ENCODE measurements at regions not wholly inside any gene's neighbourhood (a gene's known extent, or its start where the extent isn't known, plus 50 kb on each side); places are given as distances from the start of the nearest gene placed in this dataset.
A peak's percentile ranks its signal among the peaks of the same experiment; 100 is the strongest.

DNA sequence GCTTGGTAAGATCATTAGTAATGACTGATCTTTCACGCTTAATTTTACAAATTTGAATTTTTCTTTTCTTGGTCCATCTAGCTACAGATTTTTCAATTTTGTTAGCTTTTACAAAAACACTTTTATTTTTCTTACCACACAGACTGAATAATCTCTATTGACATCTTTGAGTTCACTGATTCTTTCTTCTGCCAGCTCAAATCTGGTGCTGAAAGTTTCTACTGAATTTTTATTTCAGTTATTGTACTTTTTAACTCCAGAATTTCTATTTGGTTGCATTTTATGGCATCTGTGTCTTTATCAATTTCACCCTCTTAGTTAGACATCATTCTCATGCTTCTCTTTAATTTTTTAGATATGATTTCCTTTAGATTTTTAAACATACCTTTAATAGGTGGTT is 584.7 kb downstream of the LMO4 start:
- TF ChIP-seq POLR2AphosphoS5 (IDR thresholded peaks at IDR 0.05; ENCODE audit: insufficient read depth in 1 of 2, low read depth in 1 of 2), result no peak
- TF ChIP-seq, protein P1, sequence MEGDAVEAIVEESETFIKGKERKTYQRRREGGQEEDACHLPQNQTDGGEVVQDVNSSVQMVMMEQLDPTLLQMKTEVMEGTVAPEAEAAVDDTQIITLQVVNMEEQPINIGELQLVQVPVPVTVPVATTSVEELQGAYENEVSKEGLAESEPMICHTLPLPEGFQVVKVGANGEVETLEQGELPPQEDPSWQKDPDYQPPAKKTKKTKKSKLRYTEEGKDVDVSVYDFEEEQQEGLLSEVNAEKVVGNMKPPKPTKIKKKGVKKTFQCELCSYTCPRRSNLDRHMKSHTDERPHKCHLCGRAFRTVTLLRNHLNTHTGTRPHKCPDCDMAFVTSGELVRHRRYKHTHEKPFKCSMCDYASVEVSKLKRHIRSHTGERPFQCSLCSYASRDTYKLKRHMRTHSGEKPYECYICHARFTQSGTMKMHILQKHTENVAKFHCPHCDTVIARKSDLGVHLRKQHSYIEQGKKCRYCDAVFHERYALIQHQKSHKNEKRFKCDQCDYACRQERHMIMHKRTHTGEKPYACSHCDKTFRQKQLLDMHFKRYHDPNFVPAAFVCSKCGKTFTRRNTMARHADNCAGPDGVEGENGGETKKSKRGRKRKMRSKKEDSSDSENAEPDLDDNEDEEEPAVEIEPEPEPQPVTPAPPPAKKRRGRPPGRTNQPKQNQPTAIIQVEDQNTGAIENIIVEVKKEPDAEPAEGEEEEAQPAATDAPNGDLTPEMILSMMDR (IDR thresholded peaks at IDR 0.05), result no peak
- no peak for TF ChIP-seq POLR2A (IDR thresholded peaks at IDR 0.05)
- Histone ChIP-seq H3K4me3 (no peak overlapping the region), H3K9me3 (no peaks in the 10 kb centered on the region), H3K36me3 (no peaks in the 10 kb centered on the region), H3K27ac (no peak overlapping the region), H3K4me1 (no peaks in the 10 kb centered on the region), H3K27me3 (no peaks in the 10 kb centered on the region)
- intact Hi-C loops (cut with DNase I), result no loop called here
- DNase-seq (ENCODE audit: extremely low spot score in 2 of 2), result no peak

DNA sequence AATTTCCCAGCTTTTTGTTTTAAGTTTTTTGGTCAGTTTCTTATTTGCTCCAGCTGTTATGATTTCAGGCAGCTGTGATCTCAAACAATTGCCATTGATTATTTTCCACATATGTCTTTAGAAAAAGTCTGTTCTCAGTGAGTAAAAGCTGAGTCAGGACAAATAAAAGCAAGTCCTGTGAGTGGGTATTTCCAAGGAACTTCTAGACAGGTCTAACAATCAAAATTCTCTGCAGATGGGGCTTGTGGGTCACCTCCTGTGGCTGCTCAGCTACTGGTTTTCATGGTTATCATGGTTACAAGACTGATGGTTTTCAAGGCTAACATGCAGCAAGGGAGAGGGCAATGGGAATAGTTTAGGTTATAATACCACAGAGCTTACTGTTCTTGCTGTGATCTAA is 585.7 kb downstream of the LMO4 start:
- no peak overlapping the region for H3K27ac ChIP-seq
- intact Hi-C loops (cut with DNase I), result no loop called here
- H3K9me3 ChIP-seq, result no peaks in the 10 kb centered on the region
- no peaks in the 10 kb centered on the region for H3K36me3 ChIP-seq
- no peaks in the 10 kb centered on the region for H3K27me3 ChIP-seq
- no peak overlapping the region for H3K4me3 ChIP-seq
- TF ChIP-seq POLR2AphosphoS5 (IDR thresholded peaks at IDR 0.05; ENCODE audit: insufficient read depth in 1 of 2, low read depth in 1 of 2), result no peak
- TF ChIP-seq, protein P1 (IDR thresholded peaks at IDR 0.05), result no peak
- no peak for TF ChIP-seq POLR2A (IDR thresholded peaks at IDR 0.05)
- H3K4me1 ChIP-seq, result no peaks in the 10 kb centered on the region
- DNase-seq (ENCODE audit: extremely low spot score in 2 of 2), result no peak

DNA sequence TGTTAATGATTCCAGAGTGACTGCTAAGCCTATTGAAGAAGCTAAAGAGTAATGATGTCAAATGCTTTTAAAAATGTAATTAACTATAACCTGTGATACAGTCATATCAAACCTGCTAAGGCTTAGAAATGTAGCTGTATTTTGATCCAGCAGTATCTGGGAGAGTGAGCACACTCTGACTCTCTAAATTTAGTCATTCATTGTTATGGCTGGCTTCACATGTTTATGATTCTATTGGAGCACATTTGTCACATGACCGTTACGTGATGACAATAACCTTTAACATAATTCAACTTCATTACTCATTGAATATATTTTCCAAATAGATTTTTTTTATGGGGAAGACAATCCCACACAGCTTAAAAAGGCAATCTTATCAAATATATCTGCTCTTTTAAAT is 587.1 kb downstream of the LMO4 start:
- no peaks in the 10 kb centered on the region for H3K9me3 ChIP-seq
- intact Hi-C loops (cut with DNase I), result no loop called here
- TF ChIP-seq, protein P1 (IDR thresholded peaks at IDR 0.05), result no peak
- TF ChIP-seq POLR2A (IDR thresholded peaks at IDR 0.05) (no peak), POLR2AphosphoS5 (IDR thresholded peaks at IDR 0.05; ENCODE audit: insufficient read depth in 1 of 2, low read depth in 1 of 2) (no peak)
- H3K27me3 ChIP-seq, result no peaks in the 10 kb centered on the region
- no peak for DNase-seq (ENCODE audit: extremely low spot score in 2 of 2)
- H3K27ac ChIP-seq, result no peak overlapping the region
- no peak overlapping the region for H3K4me3 ChIP-seq
- no peaks in the 10 kb centered on the region for H3K36me3 ChIP-seq
- no peaks in the 10 kb centered on the region for H3K4me1 ChIP-seq

DNA sequence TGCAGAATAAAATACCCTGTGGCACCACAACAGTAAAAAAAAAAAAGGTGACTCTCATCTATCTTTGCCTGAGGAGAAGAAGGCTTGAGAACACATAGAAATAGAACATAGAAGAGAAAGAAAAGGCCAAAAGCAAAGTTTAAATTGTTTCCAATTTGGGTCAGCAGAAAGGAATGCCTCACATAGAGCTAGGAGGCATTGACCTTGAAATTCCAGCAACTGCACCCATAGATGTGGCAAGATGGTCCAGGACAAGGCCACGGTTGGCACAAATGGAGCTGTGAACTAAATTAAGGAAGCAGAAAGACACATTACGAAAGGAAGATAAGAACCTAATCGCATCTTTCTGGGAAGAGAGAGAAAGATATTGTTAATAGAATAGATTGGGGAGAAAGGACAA is 588.3 kb downstream of the LMO4 start:
- no peak for DNase-seq (ENCODE audit: extremely low spot score in 2 of 2)
- H3K27ac ChIP-seq, result no peak overlapping the region
- TF ChIP-seq POLR2A (IDR thresholded peaks at IDR 0.05) (no peak), POLR2AphosphoS5 (IDR thresholded peaks at IDR 0.05; ENCODE audit: insufficient read depth in 1 of 2, low read depth in 1 of 2) (no peak)
- H3K9me3 ChIP-seq, result no peaks in the 10 kb centered on the region
- H3K36me3 ChIP-seq, result no peaks in the 10 kb centered on the region
- H3K4me1 ChIP-seq, result no peaks in the 10 kb centered on the region
- no peak overlapping the region for H3K4me3 ChIP-seq
- no peaks in the 10 kb centered on the region for H3K27me3 ChIP-seq
- intact Hi-C loops (cut with DNase I), result no loop called here

DNA sequence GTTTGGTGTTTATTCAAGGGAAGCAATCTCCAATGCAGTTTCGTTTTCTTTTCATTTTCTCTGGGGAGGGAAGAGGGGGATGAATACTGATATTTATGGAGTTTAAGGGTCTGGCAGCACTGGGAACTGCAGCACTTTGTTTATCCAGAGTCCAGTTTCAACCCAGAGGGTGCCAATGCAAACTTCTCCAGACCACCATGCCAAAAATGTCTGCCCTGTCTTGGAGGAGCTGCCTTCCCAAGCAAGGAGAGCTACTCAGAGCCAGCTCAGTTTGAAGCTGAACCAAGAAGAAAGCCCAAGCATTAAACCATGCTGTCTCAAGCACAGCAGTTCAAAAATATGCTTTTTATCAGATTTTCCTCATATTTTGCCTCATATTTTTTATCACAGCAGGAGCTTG is 589.7 kb downstream of the LMO4 start:
- H3K27me3 ChIP-seq, result no peaks in the 10 kb centered on the region
- no peak for TF ChIP-seq POLR2A (IDR thresholded peaks at IDR 0.05)
- TF ChIP-seq, protein P1 (IDR thresholded peaks at IDR 0.05), result no peak
- TF ChIP-seq POLR2AphosphoS5 (IDR thresholded peaks at IDR 0.05; ENCODE audit: insufficient read depth in 1 of 2, low read depth in 1 of 2), result no peak
- no peak overlapping the region for H3K27ac ChIP-seq
- no peaks in the 10 kb centered on the region for H3K9me3 ChIP-seq
- no peaks in the 10 kb centered on the region for H3K36me3 ChIP-seq
- H3K4me1 ChIP-seq, result no peaks in the 10 kb centered on the region
- intact Hi-C loops (cut with DNase I), result no loop called here
- peak overlapping the region in 1 of 2 donors; percentile 21 for H3K4me3 ChIP-seq
- no peak for DNase-seq (ENCODE audit: extremely low spot score in 2 of 2)

DNA sequence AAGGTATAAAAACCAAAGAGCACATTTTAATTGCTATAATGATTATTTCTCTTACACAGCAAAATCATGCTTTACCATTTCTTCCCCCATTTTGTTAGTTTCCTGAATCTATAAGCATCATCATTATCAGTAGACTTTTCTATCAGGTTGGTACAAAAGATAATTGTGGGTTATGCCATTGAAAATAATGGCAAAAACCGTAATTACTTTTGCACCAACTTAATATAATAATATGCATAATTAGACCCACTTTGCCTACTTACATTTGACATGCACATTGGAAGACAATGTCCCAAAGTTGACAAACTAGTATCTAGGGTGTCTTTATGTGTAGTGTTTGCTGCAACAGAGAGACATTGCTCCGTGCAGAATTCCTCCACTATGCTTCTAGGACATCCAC is 594.2 kb downstream of the LMO4 start:
- TF ChIP-seq POLR2AphosphoS5 (IDR thresholded peaks at IDR 0.05; ENCODE audit: insufficient read depth in 1 of 2, low read depth in 1 of 2) (no peak), POLR2A (IDR thresholded peaks at IDR 0.05) (no peak)
- TF ChIP-seq, protein P1 (IDR thresholded peaks at IDR 0.05), result no peak
- no peaks in the 10 kb centered on the region for H3K27me3 ChIP-seq
- intact Hi-C loops (cut with DNase I), result no loop called here
- no peak for DNase-seq (ENCODE audit: extremely low spot score in 2 of 2)
- H3K27ac ChIP-seq, result no peak overlapping the region
- H3K36me3 ChIP-seq, result no peaks in the 10 kb centered on the region
- H3K4me3 ChIP-seq, result no peak overlapping the region
- no peaks in the 10 kb centered on the region for H3K9me3 ChIP-seq
- H3K4me1 ChIP-seq, result no peaks in the 10 kb centered on the region
